ENCODE measurements at regions not wholly inside any gene's neighbourhood (a gene's known extent, or its start where the extent isn't known, plus 50 kb on each side); places are given as distances from the start of the nearest gene placed in this dataset.

DNA sequence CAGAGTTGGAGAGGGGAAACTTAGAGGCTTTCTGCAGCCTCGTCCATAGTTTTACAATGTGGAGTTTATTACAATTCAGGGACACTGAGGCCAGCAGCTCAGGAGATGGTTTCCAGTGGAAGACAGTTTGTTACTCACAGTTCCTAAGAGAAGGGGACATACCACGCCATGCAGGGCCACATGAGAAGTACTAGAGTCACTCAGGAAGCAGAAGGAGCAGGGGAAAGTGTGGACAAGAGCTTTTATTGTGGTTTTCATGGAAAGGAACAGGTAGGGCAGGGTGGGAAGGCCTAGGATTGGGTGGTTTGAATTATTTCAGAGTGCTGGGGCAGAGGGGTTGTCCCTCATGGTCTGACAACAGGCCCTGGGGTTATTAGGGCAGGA is 292.1 kb upstream of the IGFBP3 start:
- Histone ChIP-seq H3K27ac (ENCODE audit: poor library complexity, severe bottlenecking) (no peak overlapping the region), H3K27me3 (ENCODE audit: insufficient read depth, poor library complexity, severe bottlenecking) (no peaks in the 10 kb centered on the region), H3K36me3 (ENCODE audit: low read depth) (no peaks in the 10 kb centered on the region), H3K4me3 (ENCODE audit: severe bottlenecking) (no peak overlapping the region), H3K4me1 (ENCODE audit: insufficient read depth, poor library complexity, severe bottlenecking) (no peaks in the 10 kb centered on the region), H3K9me3 (ENCODE audit: severe bottlenecking) (no peaks in the 10 kb centered on the region)
- DNase-seq (ENCODE audit: low spot score) (no peak), ATAC-seq (ENCODE audit: low read depth) (no peak)
- TF ChIP-seq, protein P1, sequence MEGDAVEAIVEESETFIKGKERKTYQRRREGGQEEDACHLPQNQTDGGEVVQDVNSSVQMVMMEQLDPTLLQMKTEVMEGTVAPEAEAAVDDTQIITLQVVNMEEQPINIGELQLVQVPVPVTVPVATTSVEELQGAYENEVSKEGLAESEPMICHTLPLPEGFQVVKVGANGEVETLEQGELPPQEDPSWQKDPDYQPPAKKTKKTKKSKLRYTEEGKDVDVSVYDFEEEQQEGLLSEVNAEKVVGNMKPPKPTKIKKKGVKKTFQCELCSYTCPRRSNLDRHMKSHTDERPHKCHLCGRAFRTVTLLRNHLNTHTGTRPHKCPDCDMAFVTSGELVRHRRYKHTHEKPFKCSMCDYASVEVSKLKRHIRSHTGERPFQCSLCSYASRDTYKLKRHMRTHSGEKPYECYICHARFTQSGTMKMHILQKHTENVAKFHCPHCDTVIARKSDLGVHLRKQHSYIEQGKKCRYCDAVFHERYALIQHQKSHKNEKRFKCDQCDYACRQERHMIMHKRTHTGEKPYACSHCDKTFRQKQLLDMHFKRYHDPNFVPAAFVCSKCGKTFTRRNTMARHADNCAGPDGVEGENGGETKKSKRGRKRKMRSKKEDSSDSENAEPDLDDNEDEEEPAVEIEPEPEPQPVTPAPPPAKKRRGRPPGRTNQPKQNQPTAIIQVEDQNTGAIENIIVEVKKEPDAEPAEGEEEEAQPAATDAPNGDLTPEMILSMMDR (IDR thresholded peaks at IDR 0.05; ENCODE audit: poor library complexity, severe bottlenecking), result no peak

DNA sequence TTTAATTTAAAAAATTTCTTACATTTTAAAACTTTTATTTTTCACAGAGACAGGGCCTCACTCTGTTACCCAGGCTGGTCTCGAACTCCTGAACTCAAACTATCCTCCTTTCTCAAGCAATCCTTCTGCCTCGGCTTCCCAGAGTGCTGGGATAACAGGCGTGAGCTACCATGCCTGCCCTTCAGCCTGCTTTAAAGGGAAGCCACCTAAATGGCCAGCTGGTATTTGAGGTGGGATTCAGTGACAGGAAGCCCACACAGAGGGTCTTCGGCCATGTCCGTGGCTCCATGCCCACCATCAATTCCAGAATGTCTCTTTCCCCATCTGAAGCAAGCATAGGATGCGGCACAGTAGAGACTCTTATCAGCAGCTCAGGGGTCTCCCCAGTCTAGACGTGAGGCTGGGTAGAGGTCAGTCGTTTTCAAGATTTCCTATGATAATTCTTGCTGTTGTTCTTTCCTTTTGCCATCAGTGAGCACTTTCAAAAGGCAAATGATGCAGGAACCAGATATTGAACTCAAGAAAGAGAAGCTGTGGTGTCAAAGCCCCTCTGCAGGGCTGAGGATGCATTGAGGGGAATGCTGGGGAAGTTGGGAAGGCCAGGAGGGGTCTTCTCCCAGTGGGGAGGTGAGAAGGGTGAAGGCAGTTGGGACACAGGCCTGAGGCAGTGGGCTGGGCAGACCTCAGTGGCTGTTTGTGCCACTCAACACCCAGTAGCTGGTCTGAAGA is 291.5 kb upstream of the IGFBP3 start:
- TF ChIP-seq, protein P1 (IDR thresholded peaks at IDR 0.05; ENCODE audit: poor library complexity, severe bottlenecking), result no peak
- H3K27me3 ChIP-seq (ENCODE audit: insufficient read depth, poor library complexity, severe bottlenecking), result no peaks in the 10 kb centered on the region
- H3K9me3 ChIP-seq (ENCODE audit: severe bottlenecking), result no peaks in the 10 kb centered on the region
- ATAC-seq (ENCODE audit: low read depth) (no peak), DNase-seq (ENCODE audit: low spot score) (no peak)
- no peaks in the 10 kb centered on the region for H3K36me3 ChIP-seq (ENCODE audit: low read depth)
- no peaks in the 10 kb centered on the region for H3K4me1 ChIP-seq (ENCODE audit: insufficient read depth, poor library complexity, severe bottlenecking)
- no peak overlapping the region for H3K27ac ChIP-seq (ENCODE audit: poor library complexity, severe bottlenecking)
- H3K4me3 ChIP-seq (ENCODE audit: severe bottlenecking), result no peak overlapping the region

DNA sequence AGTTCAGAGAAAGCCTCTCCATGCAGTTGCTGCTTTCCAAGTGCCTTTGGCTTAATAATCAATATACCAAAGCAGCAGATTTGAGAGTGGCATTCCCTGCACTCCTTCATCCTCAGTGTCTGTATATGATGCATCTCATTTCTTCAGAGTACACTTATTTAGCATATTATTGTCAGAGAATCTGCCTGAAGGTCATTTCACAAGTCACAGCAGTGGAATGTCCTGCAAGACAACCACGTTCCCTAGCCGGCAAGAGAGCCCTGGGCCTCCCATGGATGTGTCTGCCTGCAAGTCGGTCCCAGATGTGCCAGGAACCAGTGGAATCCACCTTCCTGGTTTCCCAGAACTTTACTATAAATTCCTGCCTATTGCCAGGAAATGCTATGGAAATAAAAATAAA is 289.4 kb upstream of the IGFBP3 start:
- no peak overlapping the region for H3K27ac ChIP-seq (ENCODE audit: poor library complexity, severe bottlenecking)
- no peaks in the 10 kb centered on the region for H3K4me1 ChIP-seq (ENCODE audit: insufficient read depth, poor library complexity, severe bottlenecking)
- H3K4me3 ChIP-seq (ENCODE audit: severe bottlenecking), result no peak overlapping the region
- ATAC-seq (ENCODE audit: low read depth), result no peak
- no peaks in the 10 kb centered on the region for H3K27me3 ChIP-seq (ENCODE audit: insufficient read depth, poor library complexity, severe bottlenecking)
- TF ChIP-seq, protein P1 (IDR thresholded peaks at IDR 0.05; ENCODE audit: poor library complexity, severe bottlenecking), result no peak
- no peak for DNase-seq (ENCODE audit: low spot score)
- H3K9me3 ChIP-seq (ENCODE audit: severe bottlenecking), result no peaks in the 10 kb centered on the region
- H3K36me3 ChIP-seq (ENCODE audit: low read depth), result no peaks in the 10 kb centered on the region

GRCh38 chr7:46209611-46210388 is 288.7 kb upstream of the IGFBP3 start:
- Histone ChIP-seq H3K36me3 (ENCODE audit: low read depth) (no peaks in the 10 kb centered on the region), H3K9me3 (ENCODE audit: severe bottlenecking) (no peaks in the 10 kb centered on the region), H3K27ac (ENCODE audit: poor library complexity, severe bottlenecking) (no peak overlapping the region), H3K27me3 (ENCODE audit: insufficient read depth, poor library complexity, severe bottlenecking) (no peaks in the 10 kb centered on the region), H3K4me1 (ENCODE audit: insufficient read depth, poor library complexity, severe bottlenecking) (no peaks in the 10 kb centered on the region), H3K4me3 (ENCODE audit: severe bottlenecking) (no peak overlapping the region)
- TF ChIP-seq, protein P1 (IDR thresholded peaks at IDR 0.05; ENCODE audit: poor library complexity, severe bottlenecking), result no peak
- DNase-seq (ENCODE audit: low spot score), result no peak
- no peak for ATAC-seq (ENCODE audit: low read depth)
